Body of pancreas (tissue), 4 donors: ENCODE measurements at regions not wholly inside any gene's neighbourhood (a gene's known extent, or its start where the extent isn't known, plus 50 kb on each side); places are given as distances from the start of the nearest gene placed in this dataset.

ENCODE experiments used
- CTCF ChIP-seq, 7 experiments: fragments of 450-650 bp in 4 of 7; fragments of 200-600 bp in 3 of 7; sonication (generic) in 3 of 7; IDR thresholded peaks; one replicate each; pipeline ENCODE4 v1.5.1; 2016 to 2019; ENCODE audit warnings: antibody characterized with exemption in 7 of 7
- POLR2A ChIP-seq, 3 donors: fragments of 450-650 bp; IDR thresholded peaks; one replicate each; pipeline ENCODE4 v1.6.1; 2016; ENCODE audit warnings: antibody characterized with exemption in 3 of 3, mild to moderate bottlenecking in 2 of 3

- TF ChIP-seq CTCF (IDR thresholded peaks at IDR 0.05) (no peak), POLR2A (IDR thresholded peaks at IDR 0.05) (no peak)
Observed at GRCh38 chr7:12957487-12957886, 270.1 kb downstream of the ARL4A start.
